Endothelial cell of umbilical vein (primary cell): ENCODE measurements at regions not wholly inside any gene's neighbourhood (a gene's known extent, or its start where the extent isn't known, plus 50 kb on each side); places are given as distances from the start of the nearest gene placed in this dataset.

Experiments
- BruUV-seq: library from RNA; stranded (reverse); fragments of 400-500 nt; replicated peaks from 2 replicates; lab custom pipeline; 2021; lab: Mats Ljungman, UMichigan
- CTCF ChIA-PET: fragments of 300-600, 350-600 bp; sonication (Branson Sonifier 250); formaldehyde crosslinking; loops from one replicate; lab custom pipeline; 2021; ENCODE audit warnings: antibody characterized with exemption, inconsistent platforms; lab: Charles Lee
- POLR2A ChIA-PET: fragments of 300-600, 350-600 bp; sonication (Branson Sonifier 250); formaldehyde crosslinking; loops from one replicate; lab custom pipeline; 2021; ENCODE audit warnings: antibody characterized with exemption, inconsistent platforms; lab: Charles Lee
- DNase-seq: peaks from one replicate; pipeline ENCODE4 v3.0.0-alpha.2; 2011; ENCODE audit warnings: low read depth, low spot score
- FAIRE-seq: peaks from 2 replicates; lab custom pipeline; 2011; peaks lifted over from hg19 to GRCh38; lab: Jason Lieb, UNC
- H2AFZ ChIP-seq: 2 replicates; pipeline ENCODE4 v1.6.0; 2012; ENCODE audit warnings: low read depth, low read length, control low read depth, inconsistent platforms
- H3K27ac ChIP-seq: 2 replicates; pipeline ENCODE4 v1.5.1; 2011; ENCODE audit warnings: low read depth, mild to moderate bottlenecking, control low read depth, low read length, moderate library complexity; ENCODE audit not compliant: insufficient read depth
- H3K27me3 ChIP-seq, 2 experiments: 2 replicates each; pipeline versions ENCODE4 v1.6.0 to v1.6.1; 2011; ENCODE audit warnings: low read length in 2 of 2, mixed read lengths in 1 of 2; ENCODE audit not compliant: control insufficient read depth in 2 of 2, insufficient read depth in 2 of 2
- H3K36me3 ChIP-seq, 2 experiments: 2 replicates in 1 of 2; 3 replicates in 1 of 2; pipeline ENCODE4 v1.5.1; 2011; ENCODE audit warnings: low read length in 2 of 2, mild to moderate bottlenecking in 1 of 2, moderate library complexity in 1 of 2; ENCODE audit not compliant: control insufficient read depth in 2 of 2, insufficient read depth in 2 of 2; ENCODE audit errors: extremely low read depth in 1 of 2
- H3K4me1 ChIP-seq: 3 replicates; pipeline ENCODE4 v1.5.1; 2011; ENCODE audit warnings: mild to moderate bottlenecking, low read length; ENCODE audit not compliant: control insufficient read depth, insufficient read depth; ENCODE audit errors: extremely low read depth
- H3K4me2 ChIP-seq: 2 replicates; pipeline ENCODE4 v1.6.1; 2011; ENCODE audit warnings: low read length, control low read depth, mixed read lengths; ENCODE audit not compliant: insufficient read depth
- H3K4me3 ChIP-seq, 3 experiments: fragments of 200-600 bp in 1 of 3; sonication (generic), shearing (Covaris generic) in 1 of 3; replicated peaks in 1 of 3; 2 replicates each; pipeline ENCODE4 v1.5.1; 2011 to 2016; ENCODE audit warnings: control low read depth in 3 of 3, low read length in 3 of 3, mild to moderate bottlenecking in 2 of 3, inconsistent platforms in 1 of 3, low read depth in 1 of 3, moderate library complexity in 1 of 3; ENCODE audit not compliant: insufficient read depth in 1 of 3
- H3K79me2 ChIP-seq: 2 replicates; pipeline ENCODE4 v1.6.0; 2012; ENCODE audit warnings: low read length, inconsistent platforms; ENCODE audit not compliant: control insufficient read depth, insufficient read depth
- H3K9ac ChIP-seq: replicated peaks from 2 replicates; pipeline ENCODE3; 2011; ENCODE audit warnings: low read length, control low read depth; ENCODE audit not compliant: insufficient read depth; ENCODE audit errors: extremely low read depth
- H3K9me1 ChIP-seq: replicated peaks from 3 replicates; pipeline ENCODE4 v1.6.0; 2011; ENCODE audit warnings: mild to moderate bottlenecking, low read length; ENCODE audit not compliant: control insufficient read depth, insufficient read depth; ENCODE audit errors: extremely low read depth
- H3K9me3 ChIP-seq: replicated peaks from 2 replicates; pipeline ENCODE4 v1.5.1; 2012; ENCODE audit warnings: low read length, inconsistent platforms; ENCODE audit not compliant: control insufficient read depth, insufficient read depth
- H4K20me1 ChIP-seq: replicated peaks from 2 replicates; pipeline ENCODE3; 2011; ENCODE audit warnings: mild to moderate bottlenecking, low read length; ENCODE audit not compliant: control insufficient read depth, insufficient read depth; ENCODE audit errors: extremely low read depth
- CTCF ChIP-seq, 2 donors: IDR thresholded peaks; 1 replicate in 1 of 2; 2 replicates in 1 of 2; pipeline ENCODE4 v1.5.1; 2011; ENCODE audit warnings: low read length in 2 of 2, mild to moderate bottlenecking in 2 of 2, moderate library complexity in 2 of 2, control low read depth in 1 of 2, inconsistent platforms in 1 of 2, low read depth in 1 of 2; ENCODE audit not compliant: insufficient read depth in 1 of 2; ENCODE audit errors: extremely low read depth in 1 of 2
- EZH2 ChIP-seq: IDR thresholded peaks from 2 replicates; pipeline ENCODE4 v1.6.1; 2012; ENCODE audit warnings: borderline replicate concordance, low read depth, mild to moderate bottlenecking, moderate library complexity, low read length, inconsistent platforms; ENCODE audit not compliant: severe bottlenecking
- FOS ChIP-seq: IDR thresholded peaks from 2 replicates; pipeline ENCODE4 v1.6.1; 2011; ENCODE audit warnings: mild to moderate bottlenecking, low read length, moderate library complexity, borderline replicate concordance; ENCODE audit not compliant: insufficient read depth
- GATA2 ChIP-seq: IDR thresholded peaks from 2 replicates; pipeline ENCODE4 v1.7.0; 2011; ENCODE audit warnings: low read depth, mild to moderate bottlenecking, moderate library complexity, mixed read lengths, low read length; ENCODE audit not compliant: insufficient read length, insufficient read depth
- JUN ChIP-seq: IDR thresholded peaks from 2 replicates; pipeline ENCODE4 v1.6.1; 2011; ENCODE audit warnings: borderline replicate concordance, low read depth; ENCODE audit not compliant: insufficient read length, insufficient read depth
- MAX ChIP-seq: IDR thresholded peaks from 2 replicates; pipeline ENCODE4 v1.6.1; 2011; ENCODE audit not compliant: insufficient read depth, insufficient read length
- MYC ChIP-seq: IDR thresholded peaks from one replicate; pipeline ENCODE4 v1.6.1; 2011; ENCODE audit warnings: mild to moderate bottlenecking, low read depth, low read length
- POLR2A ChIP-seq: IDR thresholded peaks from 2 replicates; pipeline ENCODE4 v1.6.1; 2012; ENCODE audit warnings: low read depth, mild to moderate bottlenecking, control low read depth, low read length
- POLR2AphosphoS5 ChIP-seq: IDR thresholded peaks from 2 replicates; pipeline ENCODE4 v1.6.1; 2012; ENCODE audit warnings: low read depth, mild to moderate bottlenecking, control low read depth, low read length, moderate library complexity; ENCODE audit not compliant: insufficient read depth
- dilution Hi-C: fragments of 300-500 bp; cut with MboI; formaldehyde crosslinking; loops from one replicate; pipeline ENCODE4 v1.15.0; 2019; ENCODE audit warnings: low sequenced_read_pairs; ENCODE audit not compliant: extremely low pct_ligation_motif_present
- intact Hi-C: fragments of 100-400 bp; cut with micrococcal nuclease; formaldehyde crosslinking; loops from one replicate; pipeline ENCODE4 v1.10.0; 2022

GRCh38 chr5:12013351-12013750 is 109.1 kb upstream of the CTNND2 start:
- intact Hi-C loops = no loop called here
- CTCF ChIA-PET = interaction anchor here (0.7 to 1.3 kb wide), 2 partner anchors 11 kb away, joined by 3 read pairs; no protein-coding TSS in a partner anchor
- POLR2A ChIA-PET = no interaction called here
- BruUV-seq = no TSS peak
- Histone ChIP-seq H3K79me2 (no peaks in the 10 kb centered on the region), H2AFZ (no peak overlapping the region), H3K36me3 (no peaks in the 10 kb centered on the region), H3K27ac (no peak overlapping the region), H4K20me1 (no peaks in the 10 kb centered on the region), H3K27me3 (no peaks in the 10 kb centered on the region), H3K4me2 (no peak overlapping the region), H3K4me3 (no peak overlapping the region), H3K9ac (no peak overlapping the region), H3K4me1 (no peaks in the 10 kb centered on the region), H3K9me1 (no peaks in the 10 kb centered on the region), H3K9me3 (peaks cover 2% of the 10 kb centered on the region)
- no peak for DNase-seq
- FAIRE-seq = no peak
- TF ChIP-seq GATA2 (no peak), MAX (no peak), POLR2A (no peak), JUN (no peak), MYC (no peak), FOS (no peak), POLR2AphosphoS5 (no peak), CTCF (IDR thresholded peaks at IDR 0.05; ENCODE audit: extremely low read depth in 1 of 2, insufficient read depth in 1 of 2, low read depth in 1 of 2, low read length in 2 of 2) (no peak), EZH2 (no peak)
- dilution Hi-C loops = no loop called here
